MM.1S (cell line): ENCODE measurements at regions not wholly inside any gene's neighbourhood (a gene's known extent, or its start where the extent isn't known, plus 50 kb on each side); places are given as distances from the start of the nearest gene placed in this dataset.
"Not testable (repeated sequence)": the region's sequence is repeated elsewhere in the genome, so short reads cannot be mapped to it uniquely, and the experiment has no call there.

Experiments
- DNase-seq: peaks from one replicate; pipeline ENCODE4 v3.0.0-alpha.2; 2015
- H2AFZ ChIP-seq: fragments of 300-600 bp; sonication (generic); 2 replicates; pipeline ENCODE4 v1.6.0; 2016; ENCODE audit warnings: antibody characterized with exemption, low read length
- H3F3A ChIP-seq: fragments of 300-600 bp; sonication (generic); 2 replicates; pipeline ENCODE4 v1.6.1; 2016; ENCODE audit warnings: mild to moderate bottlenecking, antibody characterized with exemption, low read length, moderate library complexity, mixed read lengths; ENCODE audit not compliant: insufficient read depth
- H3K27ac ChIP-seq: fragments of 300-600 bp; sonication (generic); 2 replicates; pipeline ENCODE4 v1.5.1; 2016; ENCODE audit warnings: mild to moderate bottlenecking, low read length
- H3K27me3 ChIP-seq: fragments of 300-600 bp; sonication (generic); replicated peaks from 2 replicates; pipeline ENCODE4 v1.6.0; 2016; ENCODE audit warnings: low read length; ENCODE audit not compliant: insufficient read depth
- H3K36me3 ChIP-seq: fragments of 300-600 bp; sonication (generic); replicated peaks from 2 replicates; pipeline ENCODE4 v1.6.1; 2016; ENCODE audit warnings: mild to moderate bottlenecking, low read length, mixed read lengths; ENCODE audit not compliant: insufficient read depth
- H3K4me1 ChIP-seq: fragments of 300-600 bp; sonication (generic); 2 replicates; pipeline ENCODE4 v1.6.1; 2016; ENCODE audit warnings: low read length, mixed read lengths
- H3K4me2 ChIP-seq: fragments of 300-600 bp; sonication (generic); 2 replicates; pipeline ENCODE4 v1.6.0; 2016; ENCODE audit warnings: low read depth, low read length
- H3K4me3 ChIP-seq: fragments of 300-600 bp; sonication (generic); 2 replicates; pipeline ENCODE4 v1.5.1; 2016; ENCODE audit warnings: low read length, mixed read lengths
- H3K79me2 ChIP-seq: fragments of 300-600 bp; sonication (generic); 2 replicates; pipeline ENCODE4 v1.6.1; 2016; ENCODE audit warnings: mixed run types, low read length, mixed read lengths
- H3K9ac ChIP-seq: fragments of 300-600 bp; sonication (generic); 2 replicates; pipeline ENCODE4 v1.6.1; 2016; ENCODE audit warnings: low read length, mixed read lengths
- H3K9me2 ChIP-seq: fragments of 300-600 bp; sonication (generic); replicated peaks from 2 replicates; pipeline ENCODE4 v1.6.1; 2016; ENCODE audit warnings: mild to moderate bottlenecking, low read length, mixed read lengths; ENCODE audit not compliant: insufficient read depth
- H3K9me3 ChIP-seq: fragments of 300-600 bp; sonication (generic); replicated peaks from 2 replicates; pipeline ENCODE4 v1.6.1; 2016; ENCODE audit warnings: mild to moderate bottlenecking, low read length, mixed read lengths; ENCODE audit not compliant: insufficient read depth
- H4K20me1 ChIP-seq: fragments of 300-600 bp; sonication (generic); 2 replicates; pipeline ENCODE4 v1.6.1; 2016; ENCODE audit warnings: mild to moderate bottlenecking, low read length, moderate library complexity, mixed read lengths; ENCODE audit not compliant: insufficient read depth
- CTCF ChIP-seq: fragments of 300-600 bp; sonication (generic); IDR thresholded peaks from 2 replicates; pipeline ENCODE4 v1.5.1; 2016; ENCODE audit warnings: antibody characterized with exemption, low read length, mixed read lengths
- EZH2 ChIP-seq: fragments of 300-600 bp; sonication (generic); optimal IDR thresholded peaks from 2 replicates; pipeline ENCODE3; 2017; ENCODE audit warnings: low read depth, mild to moderate bottlenecking, antibody characterized with exemption, low read length, mixed read lengths
- EZH2phosphoT487 ChIP-seq: fragments of 300-600 bp; sonication (generic); IDR thresholded peaks from 2 replicates; pipeline ENCODE4 v1.6.1; 2018; ENCODE audit warnings: antibody characterized with exemption, low read length

- Histone ChIP-seq H2AFZ (no peak overlapping the region), H3K9ac (no peak overlapping the region), H3K27ac (no peak overlapping the region), H3K36me3 (no peaks in the 10 kb centered on the region), H3K4me3 (no peak overlapping the region), H3K79me2 (no peaks in the 10 kb centered on the region), H3K9me2 (no peaks in the 10 kb centered on the region), H3K4me1 (no peaks in the 10 kb centered on the region), H3F3A (no peaks in the 10 kb centered on the region), H3K9me3 (no peaks in the 10 kb centered on the region), H3K27me3 (no peaks in the 10 kb centered on the region; the same call in 1 of the 2 replicates), H3K4me2 (no peak overlapping the region), H4K20me1 (no peaks in the 10 kb centered on the region)
- no peak for TF ChIP-seq CTCF
- no peak for TF ChIP-seq EZH2phosphoT487
- TF ChIP-seq EZH2 = no peak
- DNase-seq = no peak
Observed at GRCh38 chr6:44021589-44022295, 105.5 kb downstream of the MRPL14 start.

- no peak overlapping the region for H3K4me3 ChIP-seq
- no peak overlapping the region for H3K27ac ChIP-seq
- H2AFZ ChIP-seq = no peak overlapping the region
- H3K36me3 ChIP-seq = no peaks in the 10 kb centered on the region
- no peaks in the 10 kb centered on the region; the same call in 1 of the 2 replicates for H3K27me3 ChIP-seq
- no peaks in the 10 kb centered on the region for H3K9me3 ChIP-seq
- H3K9me2 ChIP-seq = no peaks in the 10 kb centered on the region
- no peaks in the 10 kb centered on the region for H3K4me1 ChIP-seq
- no peak for TF ChIP-seq EZH2phosphoT487
- TF ChIP-seq CTCF = no peak
- no peak for TF ChIP-seq EZH2
- no peak overlapping the region for H3K9ac ChIP-seq
- no peak for DNase-seq
- no peaks in the 10 kb centered on the region for H3K79me2 ChIP-seq
- H4K20me1 ChIP-seq = no peaks in the 10 kb centered on the region
- H3K4me2 ChIP-seq = no peak overlapping the region
- no peaks in the 10 kb centered on the region for H3F3A ChIP-seq
Observed at GRCh38 chr6:44020664-44021425, 106.4 kb downstream of the MRPL14 start.

- no peak overlapping the region for H3K9ac ChIP-seq
- H3K27ac ChIP-seq = no peak overlapping the region
- H3F3A ChIP-seq = no peaks in the 10 kb centered on the region
- no peak overlapping the region for H2AFZ ChIP-seq
- TF ChIP-seq EZH2phosphoT487 = no peak
- TF ChIP-seq EZH2 = no peak
- no peak for TF ChIP-seq CTCF
- no peak overlapping the region for H3K4me2 ChIP-seq
- DNase-seq = no peak
- no peak overlapping the region for H3K4me3 ChIP-seq
- H3K36me3 ChIP-seq = no peaks in the 10 kb centered on the region
- no peaks in the 10 kb centered on the region for H3K9me3 ChIP-seq
- no peaks in the 10 kb centered on the region for H3K4me1 ChIP-seq
- no peaks in the 10 kb centered on the region for H3K79me2 ChIP-seq
- H3K9me2 ChIP-seq = no peaks in the 10 kb centered on the region
- no peaks in the 10 kb centered on the region for H3K27me3 ChIP-seq
- no peaks in the 10 kb centered on the region for H4K20me1 ChIP-seq
Observed at GRCh38 chr6:44020148-44020547, 107.1 kb downstream of the MRPL14 start.

- H3F3A ChIP-seq, H2AFZ ChIP-seq, H3K4me1 ChIP-seq, H3K4me3 ChIP-seq, H3K9ac ChIP-seq, H3K79me2 ChIP-seq, DNase-seq, H3K27me3 ChIP-seq, H3K27ac ChIP-seq, H3K4me2 ChIP-seq, H3K36me3 ChIP-seq, H3K9me3 ChIP-seq, H4K20me1 ChIP-seq, H3K9me2 ChIP-seq: not testable (repeated sequence)
Observed at GRCh38 chr6:44017307-44017706, 109.9 kb downstream of the MRPL14 start.
